Epidermal melanocyte (primary cell): ENCODE measurements at regions not wholly inside any gene's neighbourhood (a gene's known extent, or its start where the extent isn't known, plus 50 kb on each side); places are given as distances from the start of the nearest gene placed in this dataset.
"Not testable (repeated sequence)": the region's sequence is repeated elsewhere in the genome, so short reads cannot be mapped to it uniquely, and the experiment has no call there.

Experiments used
- DNase-seq: peaks from one replicate; pipeline ENCODE4 v3.0.0; 2011; ENCODE audit warnings: low spot score; ENCODE audit not compliant: insufficient read length

DNA sequence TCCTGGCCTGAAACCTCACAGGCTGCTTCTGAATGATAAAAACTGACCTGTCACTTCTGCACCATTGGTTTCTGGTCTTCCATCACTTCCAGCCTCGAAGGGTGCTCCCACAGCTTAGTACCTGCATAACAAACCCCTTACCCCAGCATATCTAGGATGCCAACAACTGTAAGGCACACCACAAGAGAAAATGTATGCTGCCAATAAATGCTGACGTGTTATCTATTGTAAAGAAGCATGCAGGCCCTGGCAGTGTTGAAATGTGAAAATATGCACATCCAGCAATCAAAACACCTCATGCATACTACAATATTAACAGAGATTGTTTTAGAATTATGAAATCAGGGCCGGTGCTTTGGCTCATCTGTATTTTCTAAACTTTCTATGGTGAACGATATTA is 242.0 kb upstream of the NSMCE3 start:
- no peak for DNase-seq

DNA sequence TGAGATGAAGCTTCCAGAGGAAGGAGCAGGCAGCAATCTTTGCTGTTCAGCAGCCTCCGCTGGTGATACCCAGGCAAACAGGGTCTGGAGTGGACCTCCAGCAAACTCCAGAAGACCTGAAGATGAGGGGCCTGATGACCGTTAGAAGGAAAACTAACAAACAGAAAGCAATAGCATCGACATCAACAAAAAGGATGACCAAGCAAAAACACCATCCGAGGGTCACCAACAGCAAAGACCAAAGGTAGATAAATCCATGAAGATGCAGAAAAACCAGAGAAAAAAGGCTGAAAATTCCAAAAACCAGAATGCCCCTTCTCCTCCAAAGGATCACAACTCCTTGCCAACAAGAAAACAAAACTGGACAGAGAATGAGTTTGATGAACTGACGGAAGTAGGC is 235.9 kb upstream of the NSMCE3 start:
- DNase-seq = not testable (repeated sequence)

DNA sequence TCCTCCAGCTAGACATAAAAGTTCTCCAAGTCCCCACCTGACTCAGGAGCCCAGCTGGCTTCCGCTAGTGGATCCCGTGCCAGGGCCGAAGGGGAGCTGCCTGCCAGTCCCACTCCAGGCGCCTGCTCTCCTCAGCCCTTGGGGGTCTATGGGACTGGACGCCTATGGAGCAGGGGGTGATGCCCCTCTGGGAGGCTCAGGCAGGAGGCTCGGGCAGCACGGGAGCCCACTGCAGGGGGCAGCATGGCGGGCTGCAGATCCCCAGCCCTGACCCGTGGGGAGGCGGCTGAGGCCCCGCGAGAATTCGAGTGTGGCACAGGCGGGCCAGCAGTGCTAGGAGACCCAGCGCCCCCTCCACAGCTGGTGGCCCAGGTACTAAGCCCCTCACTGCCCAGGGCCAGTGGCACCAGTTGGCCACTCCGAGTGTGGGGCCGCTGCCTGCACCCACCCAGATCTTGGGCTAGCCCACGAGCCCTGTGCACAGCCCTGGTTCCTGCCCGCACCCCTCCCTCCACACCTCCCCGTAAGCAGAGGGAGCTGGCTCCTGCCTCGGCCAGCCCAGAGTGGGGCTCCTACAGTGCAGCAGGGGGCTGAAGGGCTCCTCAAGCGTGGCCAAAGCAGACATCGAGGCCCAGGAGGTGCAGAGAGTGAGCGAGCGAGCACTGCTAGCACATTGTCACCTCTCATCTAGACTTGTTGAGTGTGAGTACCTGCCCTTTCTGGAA is 221.3 kb upstream of the NSMCE3 start:
- DNase-seq = no peak

DNA sequence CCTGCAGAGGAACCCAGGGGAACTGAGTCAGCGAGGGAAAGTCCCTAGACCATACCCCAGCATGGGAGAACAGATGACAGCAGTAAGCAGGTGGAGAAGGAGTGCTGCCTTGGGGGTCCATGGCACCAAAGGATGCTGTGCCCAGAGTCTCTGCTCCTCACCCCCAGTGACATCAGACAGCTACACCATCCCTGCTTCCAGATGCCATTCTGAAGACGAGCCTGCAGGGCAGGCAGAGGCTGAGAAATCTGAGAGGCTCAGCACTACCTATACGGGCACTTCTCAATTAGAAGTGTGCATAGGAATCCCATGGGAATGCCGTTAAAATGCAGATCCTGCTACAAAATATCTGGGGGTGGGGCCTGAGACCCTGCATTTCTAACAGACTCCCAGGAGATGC is 211.3 kb upstream of the NSMCE3 start:
- DNase-seq = no peak

DNA sequence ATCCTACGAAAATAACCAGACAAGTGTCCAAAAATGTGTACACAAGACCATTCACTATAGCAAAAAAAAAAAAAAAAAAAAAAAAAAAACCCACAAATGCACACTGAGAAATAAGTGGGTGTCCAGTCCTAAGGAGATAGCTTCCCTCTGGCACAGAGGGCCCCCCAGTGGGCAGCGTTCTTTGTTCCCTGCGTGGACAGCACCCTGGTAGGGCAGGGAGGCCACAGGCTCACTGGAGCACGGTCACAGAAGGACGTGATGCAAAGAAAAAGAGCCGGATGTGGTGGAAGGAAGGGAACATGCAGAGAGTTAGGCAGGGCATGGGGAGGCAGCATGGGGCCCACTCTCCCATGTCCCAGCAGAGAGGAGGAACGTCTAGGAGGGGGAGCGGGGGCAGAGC is 210.7 kb upstream of the NSMCE3 start:
- DNase-seq = no peak

DNA sequence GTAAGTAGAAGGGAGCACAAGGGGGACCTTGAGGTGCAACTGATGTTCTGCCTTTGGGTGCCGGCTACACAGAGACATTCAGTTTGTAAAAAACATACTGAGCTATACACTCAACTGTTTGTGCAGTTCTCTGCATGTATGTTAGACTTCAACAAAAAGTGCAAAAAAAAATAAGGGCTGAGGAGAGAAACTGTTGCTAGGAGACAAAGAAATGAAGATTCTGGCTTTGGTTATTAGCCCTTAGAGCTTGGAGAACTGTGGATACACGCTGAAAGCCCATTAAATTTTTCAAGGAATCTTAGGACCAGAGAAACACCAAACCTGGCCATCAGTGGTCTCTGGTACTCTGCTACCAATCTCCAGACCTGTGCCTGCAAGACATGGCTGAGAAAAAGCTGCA is 207.6 kb upstream of the NSMCE3 start:
- no peak for DNase-seq

DNA sequence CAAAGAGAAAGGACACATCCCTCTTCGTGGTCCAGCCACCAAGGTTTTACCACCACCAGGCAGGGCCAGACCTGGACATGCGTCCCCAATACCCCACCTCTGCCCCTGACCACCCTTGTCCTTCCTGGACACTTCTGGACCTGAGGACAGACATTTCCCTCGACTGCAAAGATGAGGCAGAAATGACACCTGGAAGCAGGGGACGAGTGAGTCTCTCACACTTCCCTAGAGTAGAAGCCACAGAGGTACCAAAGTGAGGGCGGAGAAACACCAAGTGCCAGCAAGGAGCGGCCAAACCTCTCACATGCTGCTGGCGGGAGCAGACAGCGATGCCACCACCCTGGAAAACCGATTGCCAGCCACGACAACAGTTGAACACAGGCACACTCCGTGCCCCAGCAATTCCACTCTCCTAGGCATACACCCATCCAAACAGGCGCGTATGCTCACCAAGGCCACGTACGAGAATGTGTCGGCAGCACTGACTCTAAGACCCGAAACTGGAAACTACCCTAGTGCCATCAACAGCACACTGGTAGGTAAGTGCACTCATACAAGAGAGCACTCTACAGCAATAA is 207.0 kb upstream of the NSMCE3 start:
- no peak for DNase-seq

DNA sequence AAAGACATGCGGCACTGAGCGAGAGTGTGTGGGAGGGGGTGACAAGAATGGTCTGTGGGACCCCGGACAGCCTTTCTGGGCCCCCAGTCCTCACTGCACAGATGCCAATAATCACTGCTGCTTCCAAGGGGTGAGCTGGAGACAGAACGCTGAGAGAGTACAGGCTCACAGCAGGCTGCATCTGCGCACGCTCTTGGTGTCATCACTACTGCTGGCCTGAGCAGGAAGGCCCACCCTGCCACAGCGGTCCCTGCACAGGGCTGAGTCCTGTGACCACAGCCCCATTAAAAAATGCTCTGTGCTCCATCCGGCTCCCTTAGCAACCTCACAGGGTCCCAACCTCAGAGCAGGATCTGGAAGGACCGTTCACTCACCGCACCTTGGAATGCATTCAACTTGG is 205.5 kb upstream of the NSMCE3 start:
- no peak for DNase-seq

DNA sequence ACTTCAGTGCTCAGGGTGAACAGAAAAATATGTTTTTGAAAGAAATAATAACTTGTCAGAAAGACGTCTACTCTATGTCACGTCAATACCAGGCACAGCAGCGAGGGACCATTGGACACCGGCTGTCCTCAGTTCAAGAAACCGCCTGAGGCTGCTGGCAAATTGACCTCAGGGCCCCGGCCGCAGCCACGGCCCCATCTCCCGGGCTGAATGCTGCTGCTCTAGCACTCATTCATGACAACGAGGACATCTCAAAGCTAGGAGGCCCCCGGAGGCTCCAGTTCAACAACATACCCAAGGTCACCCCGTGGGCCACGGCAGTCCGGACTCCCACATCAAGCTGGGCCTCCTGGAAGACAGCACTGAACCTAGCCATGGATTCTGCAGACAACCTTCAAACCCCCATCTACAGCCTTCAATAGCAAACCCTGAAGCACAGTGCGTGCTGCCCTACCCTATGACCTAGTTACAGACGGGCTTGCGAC is 204.0 kb upstream of the NSMCE3 start:
- no peak for DNase-seq

DNA sequence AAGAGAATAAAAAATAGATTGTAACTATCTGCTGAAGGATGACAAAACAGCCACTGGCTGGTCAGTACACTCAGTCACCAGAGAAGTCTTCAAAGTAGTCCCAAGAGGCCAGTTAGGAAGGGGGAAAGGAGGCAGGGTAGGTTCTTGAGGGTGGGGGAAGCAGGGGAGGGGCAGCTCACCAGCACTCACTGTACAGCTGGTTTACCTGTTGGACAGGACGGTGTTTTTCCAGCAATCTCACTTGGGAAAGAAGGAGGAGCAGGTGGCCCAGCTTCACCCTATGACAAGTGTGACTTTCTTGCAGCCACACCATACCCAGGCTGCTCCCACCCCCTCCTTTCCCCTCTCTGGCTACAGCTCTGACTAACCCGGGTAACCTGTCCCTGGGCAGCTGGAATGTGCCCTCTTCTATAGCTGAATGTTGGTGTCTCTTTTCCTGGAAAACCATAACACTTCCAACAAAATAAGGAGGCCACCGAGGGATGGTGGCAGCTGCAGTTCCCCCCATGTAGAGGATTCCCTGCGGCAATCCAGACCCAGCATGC is 203.4 kb upstream of the NSMCE3 start:
- no peak for DNase-seq

DNA sequence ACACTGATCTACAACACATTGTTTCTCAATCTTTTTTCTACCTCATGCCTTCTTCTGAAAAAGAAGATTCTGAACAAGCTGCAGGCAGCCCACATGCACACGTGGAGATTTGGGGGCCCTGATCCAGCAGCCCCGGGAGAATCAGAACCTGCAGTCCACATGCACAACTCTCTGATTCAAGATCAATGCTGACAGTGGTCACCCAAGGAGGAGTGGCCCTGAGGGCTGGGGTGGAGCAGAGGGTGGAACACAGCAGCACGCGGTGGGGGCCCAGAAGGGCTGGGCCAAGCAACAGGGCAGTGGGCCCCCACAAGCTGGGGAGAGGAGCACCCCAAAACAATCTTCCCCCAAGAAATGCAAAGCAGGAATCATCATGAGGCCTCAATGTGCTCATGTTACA is 202.1 kb upstream of the NSMCE3 start:
- DNase-seq = no peak

DNA sequence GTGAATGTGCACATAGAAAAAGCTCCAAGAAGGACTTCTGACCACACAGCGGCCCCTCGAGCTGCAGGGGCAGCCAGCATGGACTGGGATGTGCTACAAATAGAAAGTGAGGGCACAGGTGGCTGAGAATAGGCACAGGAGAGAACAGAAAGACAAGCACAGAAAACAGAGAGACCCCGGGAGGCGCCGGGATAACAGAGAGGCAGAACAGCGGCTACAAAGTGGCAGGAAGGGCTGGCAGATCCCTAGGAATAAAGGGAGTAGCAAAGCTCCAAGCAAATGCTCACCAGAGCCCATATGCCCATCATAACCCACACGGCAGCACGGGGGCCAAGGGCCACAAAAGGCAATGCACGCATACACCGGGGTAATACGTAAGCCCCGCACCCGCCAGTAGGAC is 201.7 kb upstream of the NSMCE3 start:
- DNase-seq = no peak

DNA sequence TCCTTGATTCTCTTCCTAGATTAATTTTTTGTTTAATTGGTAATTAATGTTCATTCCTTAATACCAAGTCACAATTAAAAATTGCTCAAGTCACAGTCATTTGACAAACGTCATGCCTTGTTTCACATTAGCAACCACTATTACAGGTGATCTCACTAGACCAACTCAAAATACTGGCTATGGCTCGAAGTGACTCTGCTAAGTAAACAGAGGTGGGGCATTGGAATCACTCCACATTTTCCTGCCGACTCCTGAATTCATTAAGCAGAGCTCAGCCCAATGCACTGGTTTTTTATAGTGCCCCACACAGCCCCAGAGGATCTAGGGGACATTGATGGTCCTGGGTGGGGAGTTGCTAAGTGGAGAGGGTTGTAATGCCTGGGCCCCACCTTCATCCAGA is 201.2 kb upstream of the NSMCE3 start:
- no peak for DNase-seq

DNA sequence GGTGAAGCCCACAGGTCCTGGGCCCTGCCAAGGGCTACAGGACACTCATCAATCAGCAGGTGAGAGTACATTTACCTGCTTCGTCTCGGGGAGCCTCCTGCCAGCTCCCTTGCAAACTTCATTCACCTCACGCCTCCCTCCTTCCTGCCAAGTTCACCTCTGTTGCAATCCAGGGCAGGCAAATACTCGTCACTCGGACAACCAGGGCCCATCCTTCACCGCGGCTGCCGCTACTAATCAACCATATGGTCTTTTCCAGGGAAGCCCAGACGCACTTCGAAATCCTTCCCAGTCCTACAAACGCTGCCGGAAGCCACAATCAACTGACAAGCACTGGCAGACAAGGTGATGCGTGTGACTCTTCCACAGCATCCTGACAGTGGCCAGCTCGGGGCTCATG is 200.7 kb upstream of the NSMCE3 start:
- no peak for DNase-seq

DNA sequence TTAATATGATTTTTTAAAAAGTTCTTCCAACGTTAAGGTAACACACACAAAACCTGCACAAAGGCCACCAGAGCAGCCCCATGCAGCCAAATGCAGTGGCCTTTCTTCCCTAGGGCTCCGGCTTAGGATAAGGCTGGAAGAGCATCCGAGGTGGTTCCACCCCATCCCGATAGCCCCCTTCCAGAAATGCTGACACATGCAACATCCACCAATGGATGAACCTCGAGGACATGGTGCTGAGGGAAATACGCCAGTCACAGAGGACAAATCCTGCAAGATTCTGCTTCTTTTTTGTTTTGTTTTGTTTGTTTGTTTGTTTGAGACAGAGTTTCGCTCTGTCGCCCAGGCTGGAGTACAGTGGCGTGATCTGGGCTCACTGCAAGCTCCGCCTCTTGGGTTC is 199.3 kb upstream of the NSMCE3 start:
- no peak for DNase-seq

DNA sequence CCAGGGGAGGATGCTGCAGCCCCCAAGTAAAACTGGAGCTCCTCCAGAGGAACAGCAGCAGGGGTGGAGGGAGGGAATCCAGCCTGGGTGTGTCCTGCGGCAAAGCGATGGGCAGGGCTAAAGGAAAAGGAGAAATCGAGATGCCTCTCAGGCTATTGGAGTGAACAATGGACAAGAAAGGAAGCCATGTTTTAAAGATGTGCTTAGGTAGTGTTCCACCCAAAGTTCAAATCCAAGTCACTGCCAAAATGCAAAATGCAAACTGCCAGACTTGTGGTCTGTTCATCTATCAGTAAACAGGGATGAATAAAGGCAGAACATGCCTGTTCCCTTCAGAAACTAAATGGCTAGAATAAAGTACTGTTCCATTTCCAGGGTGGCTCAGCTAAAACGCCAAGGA is 197.5 kb upstream of the NSMCE3 start:
- DNase-seq = no peak

DNA sequence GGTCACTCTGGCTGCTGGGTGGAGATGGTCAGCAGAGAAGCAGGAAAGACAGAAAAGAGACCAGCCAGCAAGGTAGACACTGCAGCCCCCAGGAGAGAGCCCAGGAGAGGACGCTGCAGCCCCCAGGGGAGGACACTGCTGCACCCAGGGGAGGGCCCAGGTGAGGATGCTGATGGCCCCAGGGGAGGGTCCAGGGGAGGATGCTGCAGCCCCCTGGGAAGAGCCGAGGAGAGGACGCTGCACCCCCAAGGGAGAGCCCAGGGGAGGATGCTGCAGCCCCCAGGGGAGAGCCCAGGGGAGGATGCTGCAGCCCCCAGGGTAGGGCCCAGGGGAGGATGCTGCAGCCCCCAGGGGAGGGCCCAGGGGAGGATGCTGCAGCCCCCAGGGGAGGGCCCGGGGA is 196.7 kb upstream of the NSMCE3 start:
- no peak for DNase-seq

DNA sequence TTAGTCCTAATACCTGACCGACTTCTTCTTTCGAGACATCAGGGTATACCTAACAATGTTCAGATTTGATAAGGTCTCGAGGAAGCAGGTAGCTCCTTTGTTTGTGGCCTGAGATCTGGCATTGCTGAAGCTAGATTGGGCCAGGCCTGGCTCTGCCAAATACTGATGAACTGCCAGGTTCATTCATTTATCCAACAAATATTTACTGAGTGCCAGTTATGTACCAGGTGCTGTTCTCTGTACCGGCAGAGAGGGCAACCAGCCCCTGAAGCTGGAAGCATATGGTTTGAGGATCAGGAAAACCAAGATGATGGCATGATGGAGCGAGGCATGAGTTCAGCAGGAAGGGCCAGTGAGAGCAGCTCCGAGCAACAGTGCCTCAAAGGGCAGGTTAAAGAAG is 196.2 kb upstream of the NSMCE3 start:
- no peak for DNase-seq

DNA sequence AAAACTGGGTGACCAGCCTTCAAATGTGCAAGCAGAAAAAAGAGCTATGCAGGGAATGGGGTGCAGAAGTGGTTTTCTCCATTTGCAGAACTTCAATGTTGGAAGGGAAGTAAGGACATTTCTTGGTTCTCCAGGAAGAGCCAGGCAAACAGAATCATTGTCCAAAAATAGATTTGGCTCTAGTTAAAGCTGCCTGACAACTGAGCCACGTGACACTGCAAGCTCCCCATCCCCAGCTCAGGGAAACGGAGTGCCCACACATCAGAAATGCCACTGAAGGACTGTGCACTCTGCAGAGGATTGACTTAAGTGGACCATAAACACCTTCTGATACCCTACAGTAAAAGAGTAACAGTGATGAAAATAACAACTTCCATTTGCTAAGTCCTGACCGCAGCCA is 195.6 kb upstream of the NSMCE3 start:
- no peak for DNase-seq

DNA sequence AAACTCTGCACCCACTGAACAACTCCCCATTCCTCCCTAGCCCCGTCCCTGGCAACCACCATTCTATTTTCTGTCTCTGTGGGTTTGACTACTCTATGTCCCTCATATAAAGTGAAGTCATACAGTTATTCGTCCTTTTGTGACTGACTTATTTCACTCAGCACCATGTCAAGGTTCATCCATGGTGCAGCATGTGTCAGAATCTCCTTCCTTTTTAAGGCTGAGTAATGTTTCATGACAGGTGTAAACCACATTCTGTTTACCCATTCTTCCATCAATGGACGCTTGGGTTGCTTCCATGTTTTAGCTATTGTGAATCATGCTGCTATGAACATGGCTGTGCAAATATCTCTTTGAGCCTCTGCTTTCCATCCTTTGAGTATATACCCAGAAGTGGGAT is 192.3 kb upstream of the NSMCE3 start:
- DNase-seq = no peak

DNA sequence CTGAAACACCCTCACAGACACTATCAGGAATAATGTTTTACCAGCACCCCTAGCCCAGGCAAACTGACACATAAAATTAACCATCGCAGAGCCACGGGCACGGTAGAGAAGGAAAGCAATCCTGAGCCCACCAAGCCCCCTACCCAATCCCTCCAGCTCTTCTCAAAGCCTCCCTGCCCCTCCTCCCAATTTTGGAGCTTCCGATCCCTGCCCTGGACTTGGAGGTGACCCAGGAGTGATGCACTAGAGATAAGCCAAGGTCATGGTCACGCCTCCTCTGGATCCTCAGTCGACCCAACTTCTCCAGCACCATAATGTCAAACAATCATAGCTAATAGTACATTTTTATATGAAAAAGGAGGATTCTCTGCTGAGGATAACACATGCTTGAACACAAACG is 188.7 kb upstream of the NSMCE3 start:
- no peak for DNase-seq

DNA sequence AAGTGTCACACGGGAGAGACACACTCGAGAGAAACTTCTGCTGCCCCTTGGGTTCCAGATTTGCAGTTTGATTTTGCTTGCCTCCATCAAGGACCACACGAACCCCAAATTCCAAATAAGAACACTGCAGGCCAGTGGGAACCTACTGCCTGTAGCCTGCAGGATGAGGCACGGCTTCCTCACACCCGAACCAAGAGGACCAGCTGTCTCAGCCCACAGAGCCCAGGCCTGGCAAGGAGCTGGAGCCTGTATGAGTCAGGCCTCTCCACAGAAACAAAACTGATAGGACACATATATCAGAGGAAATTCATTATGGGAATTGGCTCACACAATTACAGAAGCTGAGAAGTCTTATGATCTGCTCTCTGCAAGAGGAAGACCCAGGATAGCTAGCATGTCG is 188.1 kb upstream of the NSMCE3 start:
- no peak for DNase-seq

DNA sequence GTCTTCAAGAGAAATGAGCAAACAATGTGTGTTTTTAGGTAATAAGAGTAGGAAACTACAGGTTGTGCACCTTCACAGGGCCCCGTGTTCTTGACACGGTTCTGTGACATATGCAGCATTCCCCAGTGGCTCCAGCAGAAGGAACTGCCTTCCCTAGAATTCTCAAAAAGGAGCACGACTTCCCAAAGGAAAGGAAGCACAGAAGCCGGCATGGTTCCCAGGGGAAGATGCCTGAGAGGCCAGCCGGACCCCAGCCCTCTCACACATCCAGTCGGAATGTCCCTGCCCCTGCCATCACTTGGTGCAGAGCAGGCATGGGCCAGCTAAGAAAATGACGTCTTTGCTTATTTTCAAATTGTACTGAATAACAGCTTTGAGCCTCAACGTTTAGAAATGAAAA is 187.3 kb upstream of the NSMCE3 start:
- DNase-seq = no peak
